GM12865 (cell line): ENCODE measurements at regions not wholly inside any gene's neighbourhood (a gene's known extent, or its start where the extent isn't known, plus 50 kb on each side); places are given as distances from the start of the nearest gene placed in this dataset.
A peak's percentile ranks its signal among the peaks of the same experiment; 100 is the strongest.

Source experiments
- DNase-seq: peaks from one replicate; pipeline ENCODE4 v3.0.0; 2010; ENCODE audit warnings: low read depth
- H3K4me3 ChIP-seq: 2 replicates; pipeline ENCODE4 v1.5.1; 2011; ENCODE audit warnings: mild to moderate bottlenecking, low read depth, low read length, control low read depth
- TF ChIP-seq, protein P1 (sequence below): IDR thresholded peaks from 2 replicates; pipeline ENCODE4 v1.5.1; 2011; ENCODE audit warnings: low read length, control low read depth, low read depth, inconsistent platforms; ENCODE audit not compliant: insufficient read depth; ENCODE audit errors: missing control alignments

DNA sequence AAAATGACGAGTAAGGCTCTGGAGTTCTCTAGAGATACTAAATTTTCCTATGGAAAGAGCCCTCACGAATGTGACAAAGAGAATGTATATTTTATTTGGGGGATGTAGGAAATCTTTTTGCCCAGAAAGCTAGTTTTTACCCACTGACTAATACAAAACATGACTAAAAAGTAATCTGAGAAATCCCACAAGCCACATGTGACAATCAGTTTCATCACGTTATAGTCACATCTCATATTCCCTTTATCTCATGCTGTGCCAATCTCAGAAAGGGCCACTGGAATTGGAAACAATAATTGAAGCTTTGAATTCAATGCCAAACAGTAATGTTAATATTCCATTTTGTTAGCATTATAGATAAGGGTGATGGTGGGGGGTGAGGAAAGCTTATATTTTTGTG is 509.0 kb upstream of the GOLIM4 start:
- DNase-seq, result peak; percentile 14
- TF ChIP-seq, protein P1, sequence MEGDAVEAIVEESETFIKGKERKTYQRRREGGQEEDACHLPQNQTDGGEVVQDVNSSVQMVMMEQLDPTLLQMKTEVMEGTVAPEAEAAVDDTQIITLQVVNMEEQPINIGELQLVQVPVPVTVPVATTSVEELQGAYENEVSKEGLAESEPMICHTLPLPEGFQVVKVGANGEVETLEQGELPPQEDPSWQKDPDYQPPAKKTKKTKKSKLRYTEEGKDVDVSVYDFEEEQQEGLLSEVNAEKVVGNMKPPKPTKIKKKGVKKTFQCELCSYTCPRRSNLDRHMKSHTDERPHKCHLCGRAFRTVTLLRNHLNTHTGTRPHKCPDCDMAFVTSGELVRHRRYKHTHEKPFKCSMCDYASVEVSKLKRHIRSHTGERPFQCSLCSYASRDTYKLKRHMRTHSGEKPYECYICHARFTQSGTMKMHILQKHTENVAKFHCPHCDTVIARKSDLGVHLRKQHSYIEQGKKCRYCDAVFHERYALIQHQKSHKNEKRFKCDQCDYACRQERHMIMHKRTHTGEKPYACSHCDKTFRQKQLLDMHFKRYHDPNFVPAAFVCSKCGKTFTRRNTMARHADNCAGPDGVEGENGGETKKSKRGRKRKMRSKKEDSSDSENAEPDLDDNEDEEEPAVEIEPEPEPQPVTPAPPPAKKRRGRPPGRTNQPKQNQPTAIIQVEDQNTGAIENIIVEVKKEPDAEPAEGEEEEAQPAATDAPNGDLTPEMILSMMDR, result no peak
- no peak overlapping the region for H3K4me3 ChIP-seq

DNA sequence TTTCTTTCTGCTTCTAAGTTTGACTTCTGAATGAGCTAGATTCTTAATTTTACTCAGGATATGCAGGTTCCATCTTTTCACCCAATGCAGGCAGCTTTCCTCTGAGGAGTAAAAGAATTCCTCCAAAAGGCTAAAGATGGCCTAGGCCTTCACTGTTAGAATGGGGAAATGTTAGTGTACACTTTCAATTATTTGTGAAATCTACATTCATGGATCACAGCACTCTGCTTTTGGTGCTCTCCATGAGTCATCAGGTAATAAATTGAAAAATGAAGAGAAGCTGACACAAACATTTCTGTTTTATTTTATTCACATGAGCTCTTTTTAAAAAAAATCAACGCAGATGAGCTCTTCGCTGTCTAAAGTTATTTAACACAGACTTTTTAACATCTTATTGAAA is 502.5 kb upstream of the GOLIM4 start:
- DNase-seq, result no peak
- TF ChIP-seq, protein P1, result no peak
- H3K4me3 ChIP-seq, result no peak overlapping the region

DNA sequence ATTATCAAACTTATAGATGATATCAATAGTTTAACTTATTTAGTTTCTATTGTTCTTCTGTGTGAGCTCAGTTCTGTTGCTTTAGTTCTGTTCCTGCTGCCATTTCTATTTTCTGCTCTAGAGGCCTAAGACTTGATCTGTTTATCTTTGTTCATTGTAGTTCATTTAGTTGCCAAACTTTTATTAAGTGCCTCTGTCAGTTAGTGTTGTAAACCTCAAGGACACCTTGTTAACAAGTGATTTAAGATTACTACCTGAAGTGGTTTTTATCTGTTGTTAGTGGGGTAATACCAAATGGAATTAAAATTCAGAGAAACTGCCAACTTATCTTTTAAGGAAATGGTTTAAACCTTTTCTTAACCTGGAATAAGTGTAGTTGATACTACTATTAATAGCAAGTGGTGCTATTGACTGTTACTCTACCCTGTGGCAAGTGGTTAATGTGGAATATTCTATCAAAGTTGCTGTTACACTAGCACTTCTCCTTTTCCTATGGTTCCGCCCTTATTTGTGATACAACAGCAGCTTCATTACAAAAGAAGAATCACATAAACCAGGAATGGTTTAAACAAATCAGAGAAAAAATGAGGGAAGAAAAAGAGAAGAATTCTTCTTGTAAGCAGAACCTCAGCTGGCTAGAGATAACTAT is 500.6 kb upstream of the GOLIM4 start:
- DNase-seq, result no peak
- H3K4me3 ChIP-seq, result no peak overlapping the region
- TF ChIP-seq, protein P1, result no peak

DNA sequence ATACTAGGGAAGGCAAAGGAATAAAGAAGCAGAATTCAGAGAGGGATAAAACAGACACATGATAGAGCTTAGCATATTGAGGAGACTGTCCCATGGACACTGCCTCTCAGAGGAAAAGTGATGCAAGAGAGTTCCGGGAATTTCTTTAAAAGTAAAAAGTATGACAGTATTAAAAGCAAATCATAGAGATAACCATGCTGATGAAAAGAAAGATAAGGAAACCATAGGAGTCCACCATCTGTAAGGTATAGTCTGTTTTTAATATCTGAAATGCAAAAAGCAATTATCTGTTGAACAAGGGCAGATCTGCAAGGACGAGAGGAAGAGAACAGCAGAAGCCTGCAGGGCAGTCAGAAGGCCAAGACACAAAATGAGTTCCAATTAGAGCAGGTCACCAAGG is 495.9 kb upstream of the GOLIM4 start:
- TF ChIP-seq, protein P1, result no peak
- DNase-seq, result no peak
- H3K4me3 ChIP-seq, result no peak overlapping the region

DNA sequence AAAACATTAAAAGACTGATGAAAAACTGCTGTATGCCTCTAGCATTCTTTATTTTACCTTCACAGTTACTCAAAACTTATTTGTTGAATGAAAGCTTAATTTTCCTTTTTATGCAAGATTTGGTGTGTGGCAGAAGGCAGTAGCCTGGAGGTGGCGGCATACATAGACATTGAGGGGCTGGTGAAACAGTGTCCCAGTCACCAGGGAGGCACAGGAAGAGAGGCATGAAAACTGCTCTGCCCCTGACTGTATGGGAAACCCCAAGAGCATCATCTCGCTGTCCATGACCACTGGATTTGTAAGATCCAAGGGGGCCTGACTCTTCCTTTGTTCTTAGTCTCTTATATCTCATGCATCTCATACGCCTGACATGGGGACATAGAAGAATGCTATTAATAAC is 493.7 kb upstream of the GOLIM4 start:
- TF ChIP-seq, protein P1, result no peak
- DNase-seq, result no peak
- H3K4me3 ChIP-seq, result no peak overlapping the region

DNA sequence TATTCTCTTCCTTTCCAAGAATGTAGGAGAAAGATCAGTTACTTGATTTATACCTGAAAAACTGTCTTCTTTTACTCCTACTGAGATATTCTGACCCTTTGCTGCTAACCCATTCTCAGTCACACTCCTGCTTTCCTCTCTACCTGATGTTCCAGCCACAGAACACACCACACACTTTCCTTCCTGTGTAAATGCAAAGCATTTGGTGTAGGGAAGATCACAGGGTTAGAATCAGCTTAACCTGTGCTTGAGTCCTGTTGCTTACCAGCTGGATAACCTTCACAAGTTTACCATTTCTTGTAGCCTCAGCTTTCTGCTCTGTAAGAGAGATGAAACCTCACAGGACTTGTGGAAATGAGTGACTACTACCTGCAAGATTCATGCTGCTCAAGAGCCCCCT is 489.8 kb upstream of the GOLIM4 start:
- peak; percentile 49 for DNase-seq
- TF ChIP-seq, protein P1, result no peak
- no peak overlapping the region for H3K4me3 ChIP-seq

DNA sequence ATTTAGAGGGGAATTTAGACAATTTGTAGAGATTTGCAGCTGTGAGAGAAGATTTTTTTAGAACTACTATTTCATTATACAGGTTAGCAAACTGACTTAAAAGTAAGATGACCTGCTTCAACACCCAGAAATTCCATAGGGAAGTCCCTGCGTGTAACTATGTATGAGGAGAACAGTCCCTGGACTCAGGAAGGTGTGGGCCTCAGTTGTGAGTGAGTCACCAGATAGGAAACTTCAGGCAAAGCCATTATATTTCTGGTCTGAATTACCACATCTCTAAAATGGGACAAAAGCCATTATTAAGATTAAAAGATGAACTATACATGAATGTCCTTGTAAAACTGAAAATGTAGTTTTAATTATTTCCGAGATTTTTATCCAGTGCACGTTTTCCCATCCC is 488.3 kb upstream of the GOLIM4 start:
- TF ChIP-seq, protein P1, result no peak
- no peak overlapping the region for H3K4me3 ChIP-seq
- DNase-seq, result no peak
